ENCODE measurements at regions not wholly inside any gene's neighbourhood (a gene's known extent, or its start where the extent isn't known, plus 50 kb on each side); places are given as distances from the start of the nearest gene placed in this dataset.

DNA sequence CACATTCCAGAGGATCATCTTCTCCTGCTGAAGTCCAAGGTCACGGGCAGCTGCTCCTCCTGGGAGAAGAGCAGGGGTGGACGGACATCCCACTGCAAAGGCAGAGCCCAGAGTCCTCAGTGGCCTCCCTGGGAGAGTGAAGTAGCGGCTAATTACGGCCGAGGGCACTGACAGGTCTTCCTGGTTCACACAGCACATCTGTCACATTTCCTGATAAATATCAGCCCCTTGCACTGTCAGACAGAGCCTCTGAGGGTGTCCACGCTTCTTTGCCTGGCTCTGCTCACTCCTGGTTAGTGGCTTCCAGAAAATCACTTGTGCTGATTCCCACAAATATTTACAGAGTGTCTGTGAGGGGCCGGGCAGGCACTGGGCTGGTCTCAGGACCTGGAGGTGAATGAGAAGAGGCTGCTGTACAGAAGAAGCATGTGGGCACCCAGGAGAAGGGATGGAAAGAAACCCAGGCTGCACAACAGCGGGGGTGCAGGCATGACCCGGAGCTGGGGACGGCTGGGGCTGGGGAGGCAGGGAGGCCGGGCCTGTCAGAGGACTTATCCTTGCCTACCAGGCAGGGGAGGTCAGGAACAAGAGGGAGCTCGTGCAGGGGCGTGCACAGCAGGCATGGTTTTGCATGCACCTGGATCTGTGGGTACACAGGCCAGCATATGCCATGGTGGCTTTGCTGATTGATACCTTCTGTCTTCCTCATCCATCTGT lies 258.2 kb upstream of the TNRC6C start:
- DNase-seq (ENCODE audit: low read depth) = no peak

DNA sequence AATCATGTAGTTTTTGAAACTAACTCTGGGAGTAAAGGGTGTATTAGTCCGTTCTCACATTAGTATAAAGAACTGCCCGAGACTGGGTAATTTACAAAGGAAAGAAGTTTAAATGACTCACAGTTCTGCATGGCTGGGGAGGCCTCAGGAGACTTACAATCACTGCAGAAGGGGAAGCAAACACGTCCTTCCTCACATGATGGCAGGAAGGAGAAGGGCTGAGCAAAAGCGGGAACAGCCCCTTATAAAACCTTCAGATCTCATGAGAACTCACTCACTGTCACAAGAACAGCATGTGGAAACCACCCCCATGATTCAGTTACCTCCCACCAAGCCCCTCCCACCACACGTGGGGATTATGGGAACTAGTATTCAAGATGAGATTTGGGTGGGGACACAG lies 256.5 kb upstream of the TNRC6C start:
- DNase-seq (ENCODE audit: low read depth) = no peak

DNA sequence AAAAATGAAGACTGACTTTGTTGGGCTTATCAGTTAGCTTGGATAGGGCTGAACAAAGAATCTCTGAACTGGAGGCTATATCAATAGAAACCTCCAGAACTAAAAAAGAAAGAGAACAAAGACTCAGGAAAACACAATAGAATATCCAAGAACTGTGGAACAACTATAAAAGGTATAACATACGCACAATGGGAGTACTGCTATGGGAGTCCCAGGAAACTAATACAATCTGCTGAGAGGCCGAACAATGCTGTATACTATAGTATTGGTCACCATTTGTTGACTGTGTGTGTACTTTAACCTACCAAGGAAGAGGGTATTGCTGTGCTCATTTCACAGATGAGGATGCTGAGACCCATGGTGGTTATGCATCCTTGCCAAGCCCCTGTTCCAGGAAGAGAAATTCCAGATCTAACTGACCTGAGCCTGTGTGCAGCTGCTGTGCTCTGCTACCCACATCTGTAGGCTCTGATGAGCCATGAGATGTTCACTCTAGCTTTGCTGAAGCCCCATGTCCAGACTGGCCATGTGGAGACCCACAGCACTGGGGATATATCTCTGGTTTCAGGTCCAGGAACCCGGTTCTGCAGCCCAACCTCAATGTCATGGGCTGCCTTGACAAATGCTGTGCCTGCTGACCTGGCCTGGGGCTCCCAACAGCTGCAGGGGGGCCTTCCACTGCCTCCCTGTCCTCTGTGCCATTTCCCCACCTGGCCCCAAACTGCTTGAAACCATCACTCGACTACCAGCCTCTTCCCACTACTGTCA lies 254.3 kb upstream of the TNRC6C start:
- no peak for DNase-seq (ENCODE audit: low read depth)

DNA sequence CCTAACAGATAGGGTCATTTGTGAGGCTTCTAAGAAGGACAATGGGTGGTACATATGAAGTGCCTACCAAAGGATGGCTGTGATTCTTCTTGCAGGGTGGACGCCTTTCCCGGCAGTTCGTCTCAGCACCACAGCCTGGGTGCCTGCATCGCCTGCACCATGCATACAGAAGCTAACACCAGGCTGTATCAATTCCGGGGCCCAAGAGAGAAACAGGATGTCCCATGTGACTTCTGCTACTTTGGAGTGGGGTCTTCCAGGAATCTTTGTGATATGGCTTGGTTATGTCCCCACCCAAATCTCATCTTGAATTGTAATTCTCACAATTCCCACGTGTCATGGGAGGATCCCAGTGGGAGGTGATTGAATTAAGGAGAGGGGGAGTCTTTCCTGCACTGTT lies 251.6 kb upstream of the TNRC6C start:
- no peak for DNase-seq (ENCODE audit: low read depth)

DNA sequence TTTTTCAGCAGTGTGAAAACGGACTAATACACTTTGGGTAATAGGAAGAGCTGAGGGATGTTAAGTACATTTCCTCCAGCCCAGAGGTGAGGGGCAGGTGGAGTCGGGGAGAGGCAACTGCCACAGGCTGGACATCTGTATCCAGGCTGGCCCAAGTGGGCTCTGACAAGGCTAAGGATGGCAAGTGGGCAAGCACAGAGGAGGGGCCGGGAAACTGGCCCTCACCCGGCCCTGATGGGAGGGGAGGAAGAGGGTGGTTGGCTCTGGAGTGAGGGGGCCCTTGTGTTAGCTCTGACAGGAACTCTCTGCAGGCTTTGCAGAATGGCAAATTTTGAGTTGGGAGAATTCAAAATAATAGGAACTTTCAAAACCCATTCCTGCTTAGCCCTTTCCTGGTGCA lies 251.0 kb upstream of the TNRC6C start:
- no peak for DNase-seq (ENCODE audit: low read depth)

DNA sequence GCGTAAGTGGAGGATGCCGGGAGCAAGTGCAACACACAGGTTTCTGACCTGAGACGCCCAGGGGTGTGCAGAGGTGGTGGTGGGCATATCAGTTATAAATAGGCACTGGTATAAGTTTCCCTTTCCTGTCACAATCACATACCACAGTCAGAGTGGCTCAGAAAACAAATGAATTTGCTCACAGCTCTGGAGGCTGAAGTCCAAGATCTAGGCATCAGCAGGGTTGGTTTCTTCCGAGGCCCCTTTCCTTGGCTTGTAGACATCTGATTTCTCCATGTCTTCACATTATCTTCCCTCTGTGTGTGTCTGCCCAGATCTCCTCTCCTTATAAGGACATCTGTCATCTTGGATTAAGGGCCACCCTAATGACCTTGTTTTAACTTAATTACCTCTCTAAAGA lies 250.5 kb upstream of the TNRC6C start:
- no peak for DNase-seq (ENCODE audit: low read depth)

DNA sequence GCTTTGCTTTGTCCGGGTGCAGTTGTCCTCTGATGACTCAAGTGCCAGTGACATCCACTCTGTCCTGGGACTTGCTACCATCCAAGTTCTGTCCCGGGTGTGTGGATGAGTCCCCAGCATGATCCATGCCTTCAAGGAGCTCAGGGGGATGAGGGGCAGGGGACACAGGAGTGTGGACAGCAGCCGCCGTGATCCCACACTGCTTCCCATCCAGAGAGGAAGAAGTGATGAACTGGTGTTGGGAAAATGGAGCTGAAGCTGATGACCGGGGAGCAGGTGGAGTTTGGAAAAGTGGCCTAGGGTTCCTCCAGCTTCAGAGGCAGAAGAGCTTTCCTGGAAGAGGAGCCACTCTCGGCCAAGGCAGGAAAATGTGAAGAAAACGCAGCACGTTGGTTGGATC lies 249.6 kb upstream of the TNRC6C start:
- DNase-seq (ENCODE audit: low read depth) = no peak

DNA sequence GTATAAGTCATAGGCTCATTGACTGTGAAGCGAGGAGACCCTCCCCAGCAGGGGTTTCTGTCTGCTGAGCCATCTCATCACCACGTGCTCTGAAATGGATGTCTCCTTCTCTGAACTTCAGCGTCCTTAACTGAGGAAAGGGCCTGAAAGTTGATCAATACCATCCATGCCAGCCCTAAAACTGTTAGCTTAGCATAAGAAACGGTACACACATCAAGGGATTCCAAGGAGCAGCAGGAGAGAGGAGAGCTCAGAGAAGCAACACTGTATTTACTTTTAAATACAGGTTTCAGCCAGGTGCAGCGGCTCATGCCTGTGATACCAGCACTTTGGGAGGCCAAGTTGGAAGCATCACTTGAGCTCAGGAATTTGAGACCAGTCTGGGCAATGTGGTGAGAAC lies 248.9 kb upstream of the TNRC6C start:
- DNase-seq (ENCODE audit: low read depth) = no peak

DNA sequence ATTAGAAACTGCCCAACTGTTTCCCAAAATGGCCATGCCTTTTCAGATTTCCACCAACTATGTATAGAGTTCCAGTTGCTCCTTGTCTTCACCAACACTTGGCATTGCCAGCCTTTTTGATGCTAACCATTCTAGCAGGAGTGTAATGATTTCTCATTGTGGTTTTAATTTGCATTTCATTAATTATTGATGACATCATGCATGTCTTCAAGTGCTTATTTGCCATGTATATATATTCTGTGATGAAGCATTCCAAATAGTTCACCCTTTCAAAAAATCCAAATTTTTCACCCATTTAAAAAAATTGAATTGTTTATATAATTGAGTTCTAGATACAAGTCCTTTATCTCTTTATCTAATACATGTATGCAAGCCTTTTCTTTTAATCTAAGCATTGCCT lies 245.9 kb upstream of the TNRC6C start:
- no peak for DNase-seq (ENCODE audit: low read depth)

DNA sequence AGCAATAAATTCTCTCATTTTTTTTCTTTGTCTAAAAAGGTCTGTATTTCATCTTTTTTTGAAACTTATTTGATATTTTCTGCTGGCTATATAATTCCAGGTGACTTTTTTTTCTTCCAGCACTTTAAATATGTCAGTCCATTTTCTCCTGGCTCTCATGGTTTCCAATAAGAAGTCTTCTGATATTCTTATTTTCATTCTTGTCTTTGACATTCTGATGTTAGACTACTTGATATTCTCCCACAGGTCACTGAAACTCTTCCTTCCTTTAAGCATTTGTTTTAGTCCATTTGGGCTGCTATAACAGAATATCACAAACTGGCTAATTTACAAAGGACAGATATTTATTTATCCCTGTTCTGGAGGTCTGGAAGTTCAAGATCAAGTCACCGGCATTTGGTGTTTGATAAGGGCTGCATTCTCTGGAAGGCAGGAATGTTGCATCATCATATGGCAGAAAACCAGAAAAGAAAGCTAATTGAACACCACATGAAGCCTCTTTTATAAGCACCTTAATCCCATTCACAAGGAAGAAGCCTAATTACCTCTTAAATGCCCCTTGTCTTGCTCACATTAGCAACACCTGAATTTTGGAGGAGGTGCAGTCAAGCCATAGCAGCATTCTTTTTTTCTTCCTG lies 242.1 kb upstream of the TNRC6C start:
- no peak for DNase-seq (ENCODE audit: low read depth)

DNA sequence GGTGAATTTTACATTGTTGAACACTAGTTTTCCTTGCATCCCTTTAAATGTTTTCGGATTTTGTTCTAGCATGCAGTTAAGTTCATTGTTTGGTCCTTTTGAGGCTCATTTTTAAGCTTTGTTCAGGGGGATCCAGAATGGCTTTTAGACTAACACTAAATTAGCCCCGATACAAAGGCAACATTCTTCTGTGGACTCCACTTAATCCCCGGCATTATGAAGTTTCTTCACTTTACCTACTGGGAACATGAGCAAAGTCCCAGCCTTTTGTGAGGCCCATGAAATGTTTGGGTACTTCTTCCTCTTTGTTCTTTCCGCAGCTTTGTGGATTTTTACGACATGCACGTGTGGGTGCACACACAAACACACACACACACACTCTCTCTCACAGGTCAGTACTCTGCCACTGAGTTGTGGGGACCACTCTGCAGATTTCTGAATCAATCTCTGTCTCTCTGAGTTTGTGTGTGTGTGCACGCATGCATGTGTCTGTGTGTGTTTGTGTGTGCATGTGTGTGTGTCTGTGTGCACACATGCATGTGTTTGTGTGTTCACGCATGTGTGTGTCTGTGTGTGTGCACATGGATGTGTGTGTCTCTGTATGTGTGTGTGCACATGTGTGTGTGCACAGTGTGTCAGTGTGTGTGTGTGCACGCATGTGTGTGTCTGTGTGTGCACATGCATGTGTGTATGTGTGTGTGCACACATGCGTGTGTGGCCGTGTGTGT lies 240.4 kb upstream of the TNRC6C start:
- DNase-seq (ENCODE audit: low read depth) = no peak

DNA sequence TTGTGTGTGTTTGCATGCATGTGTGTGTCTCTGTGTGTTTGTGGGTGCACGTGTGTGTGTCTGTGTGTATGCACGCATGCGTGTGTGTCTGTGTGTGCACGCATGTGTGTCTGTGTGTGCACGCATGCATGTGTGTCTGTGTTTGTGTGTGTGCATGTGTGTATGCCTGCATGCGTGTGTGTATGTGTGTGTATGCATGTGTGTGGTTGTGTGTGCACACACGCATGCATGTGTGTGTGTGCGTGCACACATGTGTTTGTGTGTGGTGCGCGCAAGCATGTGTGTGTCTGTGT lies 239.9 kb upstream of the TNRC6C start:
- no peak for DNase-seq (ENCODE audit: low read depth)

DNA sequence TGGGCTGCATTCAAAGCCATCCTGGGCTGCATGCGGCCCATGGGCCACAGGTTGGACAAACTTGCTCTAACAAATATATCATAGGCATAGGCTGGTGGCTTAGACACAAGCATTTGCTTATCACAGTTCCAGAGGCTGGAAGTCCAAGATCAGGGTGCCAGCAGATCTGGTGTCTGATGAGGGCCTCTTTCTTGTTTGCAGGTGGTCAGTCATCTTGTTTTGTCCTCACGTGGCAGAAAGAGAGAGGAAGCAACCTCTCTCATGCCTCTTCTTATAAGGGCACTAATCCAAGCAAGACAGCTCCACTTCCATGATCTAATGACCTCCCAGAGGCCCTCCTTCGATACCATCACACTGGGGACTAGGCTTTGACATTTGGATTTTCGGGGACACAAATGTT lies 238.7 kb upstream of the TNRC6C start:
- no peak for DNase-seq (ENCODE audit: low read depth)

DNA sequence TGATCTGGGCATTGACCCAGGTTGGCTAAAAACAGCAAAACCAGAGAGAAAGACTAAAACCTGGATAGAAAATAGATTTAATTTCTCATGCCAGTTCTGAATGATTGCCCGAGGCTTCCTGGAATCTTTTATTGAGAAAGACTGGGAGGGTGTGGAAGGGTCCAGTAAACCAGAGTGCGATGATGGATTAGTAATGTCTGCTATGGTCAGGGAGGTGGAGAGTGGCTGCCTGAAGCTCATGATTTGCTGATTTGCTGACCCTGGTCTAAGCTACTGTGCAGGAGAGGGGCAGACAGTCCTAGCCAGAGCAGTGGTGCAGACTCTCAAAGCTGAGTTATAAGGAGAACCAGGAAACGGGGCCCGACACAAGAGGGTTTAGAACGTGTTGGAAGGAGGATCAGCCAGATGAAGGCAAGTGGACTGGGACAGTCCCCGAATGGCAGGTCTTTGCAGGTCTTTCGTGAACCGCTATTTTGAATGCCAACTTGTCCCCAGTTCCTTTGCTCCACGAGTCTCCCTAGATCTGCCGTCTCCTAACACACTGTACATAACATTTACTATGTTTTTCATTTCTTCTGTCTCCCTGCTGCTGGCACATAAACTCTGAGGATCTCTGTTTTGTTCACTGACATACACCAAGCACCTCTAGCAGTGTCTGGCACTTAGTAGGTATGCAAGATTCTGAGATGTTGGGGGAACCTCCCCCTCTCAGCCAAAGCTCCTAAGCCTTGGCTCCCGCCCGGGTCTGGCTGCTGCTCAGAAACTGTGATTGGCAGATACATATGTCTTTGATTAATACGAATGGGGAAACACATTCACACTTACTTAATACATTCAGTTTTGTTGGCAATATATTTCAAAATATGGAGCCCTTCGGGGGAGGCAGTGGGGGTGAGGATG lies 237.3 kb upstream of the TNRC6C start:
- no peak for DNase-seq (ENCODE audit: low read depth)

DNA sequence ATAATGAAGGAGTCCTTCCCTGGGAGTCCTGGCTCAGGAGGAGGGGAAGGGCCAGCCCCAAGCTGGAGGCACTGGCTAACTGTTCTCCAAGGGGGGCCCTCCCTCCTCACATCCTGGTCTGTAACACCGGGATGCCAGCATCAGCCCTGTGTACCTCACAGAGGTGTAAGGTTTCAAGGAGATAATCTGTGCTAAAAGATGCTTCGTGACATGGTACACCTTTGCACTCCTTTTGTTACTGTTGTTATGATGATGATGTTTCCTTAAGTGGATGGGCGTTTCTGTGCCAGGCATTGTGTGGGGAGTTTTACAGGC lies 236.7 kb upstream of the TNRC6C start:
- DNase-seq (ENCODE audit: low read depth) = no peak

DNA sequence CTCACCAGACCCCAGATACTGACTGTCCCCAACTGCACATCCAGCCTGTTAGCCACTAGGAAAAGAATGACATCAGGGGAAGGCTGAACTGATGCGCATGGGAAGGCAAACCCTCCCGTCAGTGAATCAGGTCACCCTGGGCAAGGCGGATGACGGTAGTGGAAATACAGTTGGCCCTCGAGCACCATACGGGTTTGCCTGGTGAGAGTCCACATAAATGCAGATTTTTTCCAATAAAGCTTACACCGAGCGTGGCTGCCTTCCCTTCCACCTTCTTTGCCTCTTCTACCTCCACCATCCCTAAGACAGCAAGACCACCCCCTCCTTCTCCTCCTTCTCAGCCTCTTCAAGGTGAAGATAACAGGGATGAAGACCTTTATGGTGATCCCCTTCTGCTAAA lies 236.1 kb upstream of the TNRC6C start:
- DNase-seq (ENCODE audit: low read depth) = no peak

DNA sequence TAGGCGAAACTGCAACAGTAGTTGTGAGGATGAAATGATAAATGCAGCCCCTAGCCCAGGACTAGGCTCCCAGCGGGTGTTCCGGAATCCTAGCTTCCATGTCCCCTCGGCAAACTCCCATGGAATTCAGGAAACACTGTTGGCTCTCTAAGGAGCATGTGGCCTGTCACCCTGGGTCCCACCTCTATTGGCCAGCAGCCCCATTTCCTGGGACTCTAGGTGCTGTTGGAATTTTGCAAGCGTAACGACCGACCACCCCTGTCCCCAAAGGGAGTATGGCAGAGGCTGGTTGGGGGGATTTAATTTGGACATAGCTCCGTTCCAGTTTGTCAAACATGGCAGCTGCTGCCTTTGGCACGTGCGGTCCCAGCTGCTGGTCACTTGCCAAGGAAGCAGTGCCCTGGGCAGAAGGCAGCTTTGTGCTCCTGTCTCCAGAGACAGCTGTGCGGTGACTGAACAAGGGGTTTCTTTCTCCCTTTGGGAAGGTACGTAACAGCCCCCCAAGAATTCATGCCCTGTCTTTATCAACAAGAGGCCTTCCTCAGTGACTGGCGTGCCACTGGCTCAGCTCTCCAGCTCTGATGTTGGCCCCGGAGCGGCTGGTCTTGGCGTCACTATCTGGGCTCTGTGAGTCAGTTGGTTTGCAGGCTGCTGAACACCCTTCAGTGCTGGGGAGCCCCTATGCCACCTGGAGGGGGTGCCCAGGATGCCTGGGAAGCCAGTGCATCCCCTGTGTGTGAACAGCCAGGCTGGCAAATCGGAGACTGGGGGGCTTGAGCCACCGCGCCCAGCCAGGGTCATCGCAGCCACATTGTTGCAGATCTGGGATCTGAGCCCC lies 235.2 kb upstream of the TNRC6C start:
- DNase-seq (ENCODE audit: low read depth) = no peak

DNA sequence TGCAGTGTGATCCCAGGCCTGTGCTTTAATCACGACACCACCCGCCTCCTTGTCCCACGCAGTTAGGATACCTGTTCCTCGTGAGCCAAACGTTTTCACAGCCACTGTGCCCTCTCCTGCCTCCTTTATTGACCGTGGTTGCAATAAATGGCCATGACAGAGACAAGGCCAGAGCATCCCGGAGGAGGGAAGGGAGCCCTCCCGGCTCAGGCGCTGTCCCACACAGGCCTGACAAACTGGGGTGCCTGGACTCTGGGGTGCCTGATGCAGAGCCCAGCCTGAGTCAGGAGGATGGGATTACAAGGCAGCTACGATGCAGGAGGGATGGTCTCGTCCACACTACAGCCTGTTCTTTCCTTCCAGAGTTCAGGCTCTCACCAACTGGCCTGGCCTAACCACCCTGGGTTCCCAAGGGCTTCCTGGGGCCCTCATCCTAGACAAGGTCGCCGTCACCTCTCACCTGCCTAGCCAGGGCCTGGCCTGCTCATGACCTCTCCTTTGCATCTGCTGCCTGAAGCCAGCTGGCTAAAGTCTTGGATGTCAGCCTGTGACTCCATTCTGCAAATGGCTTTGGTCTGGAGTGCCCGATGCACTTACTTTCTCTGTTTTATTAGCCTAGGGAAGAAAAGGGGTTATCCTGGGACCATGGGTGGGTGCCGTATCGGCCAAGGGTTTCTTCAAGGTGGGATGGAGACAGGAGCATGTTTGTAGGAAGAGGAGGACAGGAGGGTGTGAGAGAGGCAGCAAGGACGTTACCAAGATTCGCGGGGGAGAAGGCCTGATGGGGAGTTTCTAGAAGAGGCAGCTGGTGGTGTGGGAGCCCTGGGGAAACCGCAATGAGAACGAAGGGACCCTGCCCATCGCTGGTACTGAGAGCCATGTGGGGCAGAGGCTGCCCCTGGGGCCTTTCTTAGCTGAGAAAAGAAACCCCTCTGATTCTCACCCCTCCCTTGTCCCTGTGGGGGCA lies 234.3 kb upstream of the TNRC6C start:
- DNase-seq (ENCODE audit: low read depth) = no peak

DNA sequence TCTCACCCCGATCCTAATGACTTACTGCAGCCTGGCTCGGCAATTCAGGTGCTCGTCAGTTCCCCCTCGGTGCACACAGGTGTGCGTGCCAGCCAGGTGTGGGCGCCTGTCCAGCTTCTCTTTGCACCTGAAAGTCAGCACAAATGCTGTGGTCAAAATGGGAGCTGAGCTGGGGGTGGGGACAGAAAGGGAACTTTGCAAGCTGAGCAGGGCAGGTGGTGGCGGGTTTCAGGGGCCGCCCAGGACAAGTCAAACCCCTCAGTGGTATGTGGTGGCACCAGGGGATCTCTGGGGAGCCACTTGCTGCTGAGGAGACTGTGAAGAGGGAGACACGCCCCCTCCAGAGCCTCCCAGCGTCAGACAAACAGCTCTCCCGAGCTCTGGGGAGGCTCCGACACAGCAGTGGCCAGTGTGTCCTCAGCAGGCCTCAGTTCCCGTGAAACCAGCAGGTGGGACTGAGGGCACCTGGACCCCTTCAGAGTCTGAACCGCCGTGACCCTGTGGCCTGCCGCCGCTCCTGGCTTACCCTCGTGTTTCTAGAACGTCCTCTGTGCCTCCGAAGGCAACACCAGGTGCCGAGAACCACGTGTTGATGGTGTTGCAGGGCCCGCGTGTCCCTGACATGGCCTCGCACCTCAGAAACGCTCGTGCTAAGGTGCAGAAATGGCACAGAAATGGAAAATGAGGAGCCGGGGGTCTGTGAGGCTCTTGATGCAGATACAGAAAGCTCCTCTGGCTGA lies 233.5 kb upstream of the TNRC6C start:
- no peak for DNase-seq (ENCODE audit: low read depth)

All from fibroblast of gingiva (primary cell).